ENCODE measurements at regions not wholly inside any gene's neighbourhood (a gene's known extent, or its start where the extent isn't known, plus 50 kb on each side); places are given as distances from the start of the nearest gene placed in this dataset.

- no peak for DNase-seq
- H3K9me3 ChIP-seq: no peaks in the 10 kb centered on the region
- no peak overlapping the region for H3K4me3 ChIP-seq
- H3K4me1 ChIP-seq: no peaks in the 10 kb centered on the region
- no peaks in the 10 kb centered on the region for H3K36me3 ChIP-seq
- WGBS, 5 donors: 92 to 95% (median 92%) methylated on average over 3 of the region's 3 CpGs
- TF ChIP-seq CTCF (IDR thresholded peaks at IDR 0.05 in 8 of 11, conservative IDR thresholded peaks at IDR 0.05 in 3 of 11): no peak
- TF ChIP-seq POLR2AphosphoS5 (IDR thresholded peaks at IDR 0.05): no peak
- TF ChIP-seq POLR2A (IDR thresholded peaks at IDR 0.05): no peak
- intact Hi-C loops (cut with DNase I; ENCODE audit: low total_unique reads): no loop called here
- no peak overlapping the region for H3K27ac ChIP-seq
- no peaks in the 10 kb centered on the region for H3K27me3 ChIP-seq (replicated peaks in 1 of 7)
Observed at GRCh38 chr6:146891615-146892265, 293.0 kb downstream of the ADGB start.

DNA sequence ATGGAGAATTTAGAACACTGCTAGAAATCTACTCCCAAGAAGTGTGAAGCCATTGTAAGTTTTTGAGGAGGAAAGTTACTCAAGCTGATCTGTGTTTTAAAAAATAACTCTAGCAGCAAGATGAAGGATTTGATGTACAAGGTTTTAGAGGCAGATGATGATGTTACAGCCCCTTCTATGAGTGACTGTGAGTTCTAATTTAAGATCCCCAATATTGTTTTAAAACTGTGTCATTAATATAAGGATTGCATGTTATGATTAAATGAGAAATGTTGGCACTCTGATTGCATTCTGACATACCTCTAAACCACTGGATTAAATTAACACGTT is 293.5 kb downstream of the ADGB start:
- no peaks in the 10 kb centered on the region for H3K4me1 ChIP-seq
- H3K9me3 ChIP-seq: no peaks in the 10 kb centered on the region
- no peaks in the 10 kb centered on the region for H3K27me3 ChIP-seq (replicated peaks in 1 of 7)
- TF ChIP-seq POLR2A (IDR thresholded peaks at IDR 0.05) (no peak), POLR2AphosphoS5 (IDR thresholded peaks at IDR 0.05) (no peak), CTCF (IDR thresholded peaks at IDR 0.05 in 8 of 11, conservative IDR thresholded peaks at IDR 0.05 in 3 of 11) (no peak)
- no peak overlapping the region for H3K4me3 ChIP-seq
- intact Hi-C loops (cut with DNase I; ENCODE audit: low total_unique reads): no loop called here
- DNase-seq: no peak
- H3K27ac ChIP-seq: no peak overlapping the region
- no peaks in the 10 kb centered on the region for H3K36me3 ChIP-seq
- WGBS, 5 donors: 5 to 28% (median 17%) methylated on average over 1 of the region's 1 CpG

GRCh38 chr6:146892613-146893401 is 294.0 kb downstream of the ADGB start:
- no peaks in the 10 kb centered on the region for H3K9me3 ChIP-seq
- no peaks in the 10 kb centered on the region for H3K4me1 ChIP-seq
- no peak for DNase-seq
- no peak overlapping the region for H3K27ac ChIP-seq
- H3K27me3 ChIP-seq (replicated peaks in 1 of 7): no peaks in the 10 kb centered on the region
- intact Hi-C loops (cut with DNase I; ENCODE audit: low total_unique reads): no loop called here
- WGBS, 5 donors: 69 to 83% (median 77%) methylated on average over 2 of the region's 2 CpGs
- TF ChIP-seq CTCF (IDR thresholded peaks at IDR 0.05 in 8 of 11, conservative IDR thresholded peaks at IDR 0.05 in 3 of 11) (no peak), POLR2AphosphoS5 (IDR thresholded peaks at IDR 0.05) (no peak)
- no peak overlapping the region for H3K4me3 ChIP-seq
- H3K36me3 ChIP-seq: no peaks in the 10 kb centered on the region

DNA sequence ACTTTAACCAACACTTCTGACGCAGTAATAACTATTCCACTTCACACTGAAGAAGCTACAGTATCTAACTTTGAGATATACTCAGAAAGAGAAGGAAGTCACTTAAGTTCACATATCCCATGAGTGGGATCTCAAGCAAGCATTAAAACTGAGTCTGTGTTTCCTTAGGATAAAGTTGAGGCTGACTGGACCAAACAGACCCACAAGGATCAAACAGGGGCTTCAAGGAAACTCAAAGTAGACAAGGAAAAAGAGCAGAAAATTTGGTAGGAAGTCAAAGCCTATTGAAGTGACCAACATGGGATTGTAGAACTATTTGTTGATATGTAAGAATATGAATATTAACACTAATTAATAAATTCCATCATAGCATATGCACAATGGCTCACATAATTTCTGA is 294.9 kb downstream of the ADGB start:
- no peaks in the 10 kb centered on the region for H3K4me1 ChIP-seq
- WGBS, 5 donors: 95 to 100% (median 96%) methylated on average over 1 of the region's 1 CpG
- no peaks in the 10 kb centered on the region for H3K9me3 ChIP-seq
- intact Hi-C loops (cut with DNase I; ENCODE audit: low total_unique reads): no loop called here
- H3K4me3 ChIP-seq: no peak overlapping the region
- DNase-seq: no peak
- no peaks in the 10 kb centered on the region for H3K27me3 ChIP-seq (replicated peaks in 1 of 7)
- H3K36me3 ChIP-seq: no peaks in the 10 kb centered on the region
- TF ChIP-seq CTCF (IDR thresholded peaks at IDR 0.05 in 8 of 11, conservative IDR thresholded peaks at IDR 0.05 in 3 of 11) (no peak), POLR2A (IDR thresholded peaks at IDR 0.05) (no peak), POLR2AphosphoS5 (IDR thresholded peaks at IDR 0.05) (no peak)
- H3K27ac ChIP-seq: no peak overlapping the region

All from spleen (tissue), 11 donors.